IMR-90 (cell line): ENCODE measurements at regions not wholly inside any gene's neighbourhood (a gene's known extent, or its start where the extent isn't known, plus 50 kb on each side); places are given as distances from the start of the nearest gene placed in this dataset.

Source experiments
- ATAC-seq: fragments of 200-7000 bp; cut with Tn5 transposase; 2 replicates; pipeline ENCODE4 v1.9.1; 2020; ENCODE audit warnings: low read depth, mild to moderate bottlenecking, moderate library complexity
- BruUV-seq: library from RNA; stranded (reverse); fragments of 400-500 nt; replicated peaks from 2 replicates; lab custom pipeline; 2021; lab: Mats Ljungman, UMichigan
- CTCF ChIA-PET: fragments of 300-600 bp; formaldehyde crosslinking; extraction: SDS; loops from one replicate; lab custom pipeline; 2021; ENCODE audit warnings: antibody characterized with exemption; lab: Yijun Ruan, JAX
- POLR2A ChIA-PET: fragments of 300-600 bp; sonication (Branson Sonifier 250); formaldehyde crosslinking; loops from one replicate; lab custom pipeline; 2022; ENCODE audit warnings: antibody characterized with exemption; ENCODE audit not compliant: unreplicated experiment; lab: Charles Lee
- DNase-seq: peaks from one replicate; pipeline ENCODE4 v3.0.0; 2013
- H2AFZ ChIP-seq: replicated peaks from 2 replicates; pipeline ENCODE3; 2013; ENCODE audit warnings: low read length, mild to moderate bottlenecking; ENCODE audit not compliant: poor library complexity
- H2AK5ac ChIP-seq: 2 replicates; pipeline ENCODE4 v1.6.1; 2013; ENCODE audit warnings: low read depth, low read length, inconsistent platforms
- H2AK9ac ChIP-seq: replicated peaks from 2 replicates; pipeline ENCODE3; 2013; ENCODE audit warnings: mild to moderate bottlenecking, low read depth, low read length, moderate library complexity; ENCODE audit not compliant: poor library complexity
- H2BK120ac ChIP-seq: 2 replicates; pipeline ENCODE4 v1.6.1; 2013; ENCODE audit warnings: low read depth, low read length, inconsistent platforms
- H2BK15ac ChIP-seq: 3 replicates; pipeline ENCODE4 v1.6.1; 2013; ENCODE audit warnings: low read depth, low read length, inconsistent platforms
- H2BK20ac ChIP-seq: 2 replicates; pipeline ENCODE4 v1.6.1; 2013; ENCODE audit warnings: low read depth, mild to moderate bottlenecking, inconsistent platforms, low read length, moderate library complexity
- H2BK5ac ChIP-seq: 2 replicates; pipeline ENCODE4 v1.6.1; 2013; ENCODE audit warnings: mild to moderate bottlenecking, low read depth, low read length, inconsistent platforms; ENCODE audit not compliant: poor library complexity, severe bottlenecking
- H3K14ac ChIP-seq: replicated peaks from 2 replicates; pipeline ENCODE4 v1.6.1; 2013; ENCODE audit warnings: low read depth, low read length, inconsistent platforms
- H3K18ac ChIP-seq: 2 replicates; pipeline ENCODE4 v1.6.1; 2013; ENCODE audit warnings: low read depth, low read length, control low read depth
- H3K23ac ChIP-seq: 2 replicates; pipeline ENCODE4 v1.6.1; 2013; ENCODE audit warnings: low read depth, low read length, inconsistent platforms
- H3K27ac ChIP-seq: 2 replicates; pipeline ENCODE4 v1.5.1; 2013; ENCODE audit warnings: mild to moderate bottlenecking, control low read depth, low read length; ENCODE audit not compliant: insufficient read depth
- H3K27me3 ChIP-seq: 2 replicates; pipeline ENCODE4 v1.6.1; 2013; ENCODE audit warnings: low read length; ENCODE audit not compliant: control insufficient read depth, insufficient read depth
- H3K36me3 ChIP-seq: 2 replicates; pipeline ENCODE4 v1.6.1; 2013; ENCODE audit warnings: low read length, mixed read lengths; ENCODE audit not compliant: control insufficient read depth, insufficient read depth
- H3K4ac ChIP-seq: 2 replicates; pipeline ENCODE4 v1.6.1; 2013; ENCODE audit warnings: low read depth, low read length, inconsistent platforms
- H3K4me1 ChIP-seq: 2 replicates; pipeline ENCODE4 v1.6.1; 2013; ENCODE audit warnings: low read length, mixed read lengths; ENCODE audit not compliant: control insufficient read depth, insufficient read depth
- H3K4me2 ChIP-seq: 2 replicates; pipeline ENCODE4 v1.6.1; 2013; ENCODE audit warnings: low read depth, mild to moderate bottlenecking, control low read depth, low read length, moderate library complexity
- H3K4me3 ChIP-seq: 2 replicates; pipeline ENCODE4 v1.5.1; 2013; ENCODE audit warnings: low read depth, mild to moderate bottlenecking, control low read depth, low read length, moderate library complexity; ENCODE audit not compliant: insufficient read depth
- H3K56ac ChIP-seq: 2 replicates; pipeline ENCODE4 v1.6.1; 2013; ENCODE audit warnings: low read length, inconsistent platforms; ENCODE audit not compliant: insufficient read depth; ENCODE audit errors: extremely low read depth
- H3K79me1 ChIP-seq, 2 experiments: 2 replicates each; pipeline ENCODE4 v1.6.1; 2013; ENCODE audit warnings: low read length in 2 of 2, inconsistent platforms in 1 of 2, low read depth in 1 of 2
- H3K9ac ChIP-seq: 2 replicates; pipeline ENCODE4 v1.6.1; 2013; ENCODE audit warnings: low read depth, low read length, control low read depth
- H3K9me1 ChIP-seq: 2 replicates; pipeline ENCODE4 v1.6.1; 2013; ENCODE audit warnings: low read length, inconsistent platforms; ENCODE audit not compliant: insufficient read depth
- H3K9me3 ChIP-seq: 2 replicates; pipeline ENCODE4 v1.6.1; 2013; ENCODE audit warnings: low read length; ENCODE audit not compliant: control insufficient read depth, insufficient read depth
- H4K20me1 ChIP-seq: 2 replicates; pipeline ENCODE4 v1.6.1; 2013; ENCODE audit warnings: low read length, inconsistent platforms; ENCODE audit not compliant: insufficient read depth
- H4K5ac ChIP-seq: 2 replicates; pipeline ENCODE4 v1.6.1; 2013; ENCODE audit warnings: mild to moderate bottlenecking, low read depth, low read length, control low read depth
- H4K8ac ChIP-seq, 2 experiments: 2 replicates each; pipeline ENCODE4 v1.6.1; 2013; ENCODE audit warnings: low read depth in 2 of 2, low read length in 2 of 2, control low read depth in 1 of 2, inconsistent platforms in 1 of 2
- H4K91ac ChIP-seq: 2 replicates; pipeline ENCODE4 v1.6.1; 2013; ENCODE audit warnings: low read depth, low read length, inconsistent platforms; ENCODE audit not compliant: insufficient read depth
- BHLHE40 ChIP-seq: fragments of 150-350 bp; IDR thresholded peaks from 2 replicates; pipeline ENCODE4 v1.6.1; 2016; ENCODE audit warnings: mild to moderate bottlenecking, low read depth, low read length
- CEBPB ChIP-seq: IDR thresholded peaks from 2 replicates; pipeline ENCODE4 v1.6.1; 2012; ENCODE audit warnings: low read depth, low read length, improper control_type of control experiment
- FOS ChIP-seq: fragments of 150-350 bp; IDR thresholded peaks from 2 replicates; pipeline ENCODE4 v1.6.1; 2016; ENCODE audit warnings: low read depth, low read length
- MAZ ChIP-seq: IDR thresholded peaks from 2 replicates; pipeline ENCODE4 v1.6.1; 2012; ENCODE audit warnings: low read depth, mild to moderate bottlenecking, low read length, improper control_type of control experiment, moderate library complexity, borderline replicate concordance
- POLR2A ChIP-seq: IDR thresholded peaks from 2 replicates; pipeline ENCODE4 v1.6.1; 2012; ENCODE audit warnings: mild to moderate bottlenecking, low read depth, low read length
- RAD21 ChIP-seq: IDR thresholded peaks from 2 replicates; pipeline ENCODE4 v1.6.1; 2012; ENCODE audit warnings: low read length, improper control_type of control experiment
- RCOR1 ChIP-seq: IDR thresholded peaks from 2 replicates; pipeline ENCODE4 v1.6.1; 2012; ENCODE audit warnings: mild to moderate bottlenecking, low read length, improper control_type of control experiment; ENCODE audit not compliant: insufficient replicate concordance
- SMC3 ChIP-seq: fragments of 150-350 bp; IDR thresholded peaks from 2 replicates; pipeline ENCODE4 v1.6.1; 2016; ENCODE audit warnings: low read depth, mild to moderate bottlenecking, antibody characterized with exemption, low read length, moderate library complexity
- WGBS, 2 experiments: methylation state at CpG; one replicate each; pipeline versions ENCODE4 v1.1.5 to v1.1.7; 2013; ENCODE audit warnings: missing lambda C conversion rate in 2 of 2; ENCODE audit not compliant: insufficient read length in 1 of 2; ENCODE audit errors: extremely low coverage in 2 of 2; 5-methylcytosine and 5-hydroxymethylcytosine counted together
- dilution Hi-C: fragments of 300-500 bp; cut with HindIII; formaldehyde crosslinking; loops from one replicate; pipeline ENCODE4 v1.14.3; 2018; ENCODE audit warnings: low sequenced_read_pairs; ENCODE audit not compliant: unreplicated experiment
- in situ Hi-C: fragments of 300-500 bp; cut with MboI; formaldehyde crosslinking; loops from 3 replicates; pipeline ENCODE4 v1.14.3; 2019; ENCODE audit warnings: low sequenced_read_pairs, inconsistent platforms, mixed read lengths
- intact Hi-C: fragments of 100-400 bp; cut with micrococcal nuclease; formaldehyde crosslinking; loops from 2 replicates; pipeline ENCODE4 v1.10.0; 2022

DNA sequence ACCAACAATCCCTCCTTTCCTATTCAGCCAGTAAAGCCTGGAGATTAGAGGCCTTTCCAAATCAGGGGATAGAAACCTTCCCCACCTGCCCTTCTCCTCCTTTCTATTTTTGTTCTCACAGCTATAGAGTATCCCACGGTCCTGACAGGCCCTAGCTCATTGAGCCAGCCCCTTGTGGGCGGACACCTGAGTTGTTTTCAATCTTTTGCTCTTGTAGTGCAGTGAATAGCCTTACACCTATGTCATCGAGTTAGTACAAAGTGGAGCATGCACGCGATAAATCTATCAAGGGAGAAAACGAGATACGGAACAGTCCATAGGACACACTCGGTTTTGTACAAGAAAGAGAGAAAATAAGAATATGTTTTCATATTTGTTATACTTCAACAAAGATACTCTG is 77.2 kb downstream of the TSPAN17 start:
- ATAC-seq (no peak), DNase-seq (no peak)
- no CpG with 5 or more reads among the region's 8 CpGs for WGBS, 2 experiments
- Histone ChIP-seq H4K91ac (no peak overlapping the region), H2BK15ac (no peak overlapping the region), H3K36me3 (no peaks in the 10 kb centered on the region), H2BK20ac (no peak overlapping the region), H2BK5ac (no peak overlapping the region), H3K14ac (no peak overlapping the region), H3K9me1 (no peaks in the 10 kb centered on the region), H4K5ac (no peak overlapping the region), H2AK5ac (no peak overlapping the region), H3K56ac (no peak overlapping the region), H3K4me2 (no peak overlapping the region), H3K27me3 (peaks cover 62% of the 10 kb centered on the region), H3K9me3 (no peaks in the 10 kb centered on the region), H3K4me3 (no peak overlapping the region), H2AFZ (no peak overlapping the region), H2AK9ac (no peak overlapping the region), H3K79me1 (no peaks in the 10 kb centered on the region), H4K8ac (no peak overlapping the region), H4K20me1 (no peaks in the 10 kb centered on the region), H3K27ac (no peak overlapping the region), H2BK120ac (no peak overlapping the region), H3K4me1 (no peaks in the 10 kb centered on the region), H3K23ac (no peak overlapping the region), H3K18ac (no peak overlapping the region), H3K4ac (no peak overlapping the region), H3K9ac (no peak overlapping the region)
- ChIA-PET CTCF (no interaction called here), POLR2A (no interaction called here)
- no TSS peak for BruUV-seq
- intact Hi-C loops, result loop anchor here (1.0 kb wide), 1 partner anchor 34 kb away; no protein-coding TSS in a partner anchor
- dilution Hi-C loops, result no loop called here
- in situ Hi-C loops, result no loop called here
- TF ChIP-seq POLR2A (no peak), MAZ (no peak), CEBPB (no peak), FOS (no peak), BHLHE40 (no peak), RCOR1 (no peak), RAD21 (no peak), SMC3 (no peak)
